ENCODE measurements at regions not wholly inside any gene's neighbourhood (a gene's known extent, or its start where the extent isn't known, plus 50 kb on each side); places are given as distances from the start of the nearest gene placed in this dataset.

GRCh38 chr11:109267293-109268095, 154.5 kb upstream of the C11orf87 start:
- TF ChIP-seq FOXK2 (IDR thresholded peaks at IDR 0.05) (no peak), PKNOX1 (IDR thresholded peaks at IDR 0.05) (no peak), BHLHE40 (IDR thresholded peaks at IDR 0.05; ENCODE audit: borderline replicate concordance) (no peak), FOXA1 (IDR thresholded peaks at IDR 0.05) (no peak), FOXM1 (IDR thresholded peaks at IDR 0.05; ENCODE audit: borderline replicate concordance) (no peak), ZNF384 (IDR thresholded peaks at IDR 0.05) (no peak), HDGF (IDR thresholded peaks at IDR 0.05; ENCODE audit: borderline replicate concordance) (no peak)
